ENCODE measurements at regions not wholly inside any gene's neighbourhood (a gene's known extent, or its start where the extent isn't known, plus 50 kb on each side); places are given as distances from the start of the nearest gene placed in this dataset.

GRCh38 chr10:121330563-121330962 lies 267.7 kb downstream of the FGFR2 start:
- DNase-seq (ENCODE audit: low spot score), result no peak

- no peak for DNase-seq (ENCODE audit: low spot score)
These were observed 265.9 kb downstream of the FGFR2 start for GRCh38 chr10:121332353-121332752.

GRCh38 chr10:121332829-121333765 lies 265.1 kb downstream of the FGFR2 start:
- DNase-seq (ENCODE audit: low spot score), result peak; percentile 53

GRCh38 chr10:121335386-121335925 lies 262.8 kb downstream of the FGFR2 start:
- DNase-seq (ENCODE audit: low spot score), result no peak

GRCh38 chr10:121337427-121337826 lies 260.8 kb downstream of the FGFR2 start:
- no peak for DNase-seq (ENCODE audit: low spot score)

- DNase-seq (ENCODE audit: low spot score), result no peak
These were observed 259.9 kb downstream of the FGFR2 start for GRCh38 chr10:121338206-121338980.

- no peak for DNase-seq (ENCODE audit: low spot score)
These were observed 259.1 kb downstream of the FGFR2 start for GRCh38 chr10:121339114-121339513.

- DNase-seq (ENCODE audit: low spot score), result no peak
These were observed 257.9 kb downstream of the FGFR2 start for GRCh38 chr10:121340271-121340831.

GRCh38 chr10:121351540-121351939 lies 246.7 kb downstream of the FGFR2 start:
- DNase-seq (ENCODE audit: low spot score), result no peak

- no peak for DNase-seq (ENCODE audit: low spot score)
These were observed 245.9 kb downstream of the FGFR2 start for GRCh38 chr10:121352231-121352855.

GRCh38 chr10:121355161-121355560 lies 243.1 kb downstream of the FGFR2 start:
- no peak for DNase-seq (ENCODE audit: low spot score)

- no peak for DNase-seq (ENCODE audit: low spot score)
These were observed 242.1 kb downstream of the FGFR2 start for GRCh38 chr10:121356183-121356582.

- DNase-seq (ENCODE audit: low spot score), result no peak
These were observed 240.8 kb downstream of the FGFR2 start for GRCh38 chr10:121357401-121357800.

GRCh38 chr10:121362026-121362425 lies 236.2 kb downstream of the FGFR2 start:
- peak; percentile 57 for DNase-seq (ENCODE audit: low spot score)

- no peak for DNase-seq (ENCODE audit: low spot score)
These were observed 232.7 kb downstream of the FGFR2 start for GRCh38 chr10:121365566-121365965.

GRCh38 chr10:121368347-121369025 lies 229.8 kb downstream of the FGFR2 start:
- DNase-seq (ENCODE audit: low spot score), result no peak

- no peak for DNase-seq (ENCODE audit: low spot score)
These were observed 228.6 kb downstream of the FGFR2 start for GRCh38 chr10:121369616-121370015.

GRCh38 chr10:121371836-121372235 lies 226.4 kb downstream of the FGFR2 start:
- no peak for DNase-seq (ENCODE audit: low spot score)

GRCh38 chr10:121373411-121373810 lies 224.8 kb downstream of the FGFR2 start:
- DNase-seq (ENCODE audit: low spot score), result no peak

- DNase-seq (ENCODE audit: low spot score), result no peak
These were observed 224.1 kb downstream of the FGFR2 start for GRCh38 chr10:121374121-121374520.

- no peak for DNase-seq (ENCODE audit: low spot score)
These were observed 223.1 kb downstream of the FGFR2 start for GRCh38 chr10:121375172-121375571.
